Adrenal gland (tissue), 9 donors: ENCODE measurements at regions not wholly inside any gene's neighbourhood (a gene's known extent, or its start where the extent isn't known, plus 50 kb on each side); places are given as distances from the start of the nearest gene placed in this dataset.

Source experiments
- DNase-seq, 7 donors: peaks; one replicate each; pipeline ENCODE4 v3.0.0-alpha.2; 2019 to 2020
- H3K27ac ChIP-seq, 5 donors: fragments of 200-600 bp; sonication (generic) in 4 of 5; 1 replicate in 3 of 5; 2 replicates in 2 of 5; pipeline versions ENCODE4 v1.5.1 to v1.8.0; 2016 to 2020; ENCODE audit warnings: mild to moderate bottlenecking in 1 of 5
- H3K27me3 ChIP-seq: fragments of 200-600 bp; 2 replicates; pipeline ENCODE4 v1.8.0; 2021
- H3K36me3 ChIP-seq, 2 donors: fragments of 200-600 bp; replicated peaks in 1 of 2; 1 replicate in 1 of 2; 2 replicates in 1 of 2; pipeline versions ENCODE4 v1.5.1 to v1.8.0; 2018 to 2022
- H3K4me1 ChIP-seq, 2 donors: fragments of 200-600 bp; replicated peaks in 1 of 2; 1 replicate in 1 of 2; 2 replicates in 1 of 2; pipeline versions ENCODE4 v1.5.1 to v1.8.0; 2018 to 2021
- H3K4me3 ChIP-seq, 4 donors: fragments of 200-600 bp; sonication (generic) in 3 of 4; one replicate each; pipeline ENCODE4 v1.5.1; 2016 to 2018
- H3K9me3 ChIP-seq, 3 donors: fragments of 200-600 bp; sonication (generic) in 1 of 3; replicated peaks in 1 of 3; 1 replicate in 2 of 3; 2 replicates in 1 of 3; pipeline versions ENCODE4 v1.5.1 to v1.8.0; 2016 to 2021
- POLR2A ChIP-seq, 2 donors: fragments of 450-650 bp; IDR thresholded peaks; one replicate each; pipeline ENCODE4 v1.6.1; 2017; ENCODE audit warnings: antibody characterized with exemption in 2 of 2, mild to moderate bottlenecking in 2 of 2, moderate library complexity in 1 of 2
- WGBS, 4 donors: extraction: QIAGEN DNeasy Blood & Tissue Kit in 2 of 4; methylation state at CpG; one replicate each; pipeline versions ENCODE4 v1.1.5 to v1.1.7; 2013 to 2017; 5-methylcytosine and 5-hydroxymethylcytosine counted together
- intact Hi-C, 2 donors: fragments of 100-400 bp; cut with DNase I; formaldehyde crosslinking; loops; one replicate each; pipeline versions ENCODE4 v1.14.1 to v1.15.0; 2022 to 2023
- TF ChIP-seq, protein P1 (sequence below), 6 experiments: fragments of 450-650 bp in 4 of 6; fragments of 200-600 bp in 2 of 6; sonication (generic) in 1 of 6; IDR thresholded peaks; 1 replicate in 5 of 6; 2 replicates in 1 of 6; pipeline versions ENCODE4 v1.5.1 to v1.8.0; 2016 to 2021; ENCODE audit warnings: antibody characterized with exemption in 6 of 6, mild to moderate bottlenecking in 2 of 6, moderate library complexity in 1 of 6
- donor health status: healthy with polysubstance abuse.
- donor health status: Bipolar disorder and iron deficiency.
- donor health status: DM: yes; HTN: yes; CAD: no.
- donor health status: DM: no; HTN: no; CAD: no.
- donor health status: DM: no; HTN: no; CAD: no.

DNA sequence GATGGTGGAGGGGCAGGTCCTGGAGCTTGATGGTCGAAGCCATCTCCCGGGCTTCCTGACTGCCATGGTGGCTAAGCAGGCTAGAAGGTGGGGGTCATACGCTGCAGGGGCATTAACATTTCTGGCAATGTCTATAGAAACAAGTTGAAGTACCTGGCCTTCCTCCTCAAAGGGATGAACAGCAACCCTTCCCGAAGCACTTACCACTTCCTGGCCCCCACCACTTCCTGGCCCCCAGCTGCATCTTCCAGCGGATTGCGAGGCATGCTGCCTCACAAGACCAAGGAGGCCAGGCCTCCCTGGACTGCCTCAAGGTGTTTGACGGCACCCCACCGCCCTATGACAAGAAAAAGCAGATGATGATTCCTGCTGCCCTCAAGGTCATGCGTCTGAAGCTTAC, 97.0 kb upstream of the MOCS2 start:
- Histone ChIP-seq H3K27me3 (no peaks in the 10 kb centered on the region), H3K27ac (no peak overlapping the region), H3K4me1 (peaks cover 0 to 9% of the 10 kb centered on the region in 2 donors), H3K36me3 (no peaks in the 10 kb centered on the region), H3K4me3 (no peak overlapping the region), H3K9me3 (no peaks in the 10 kb centered on the region)
- WGBS, 4 donors = 93 to 94% (median 93%) methylated on average over 7 to 9 of the region's 9 CpGs
- TF ChIP-seq POLR2A (IDR thresholded peaks at IDR 0.05) = no peak
- TF ChIP-seq, protein P1, sequence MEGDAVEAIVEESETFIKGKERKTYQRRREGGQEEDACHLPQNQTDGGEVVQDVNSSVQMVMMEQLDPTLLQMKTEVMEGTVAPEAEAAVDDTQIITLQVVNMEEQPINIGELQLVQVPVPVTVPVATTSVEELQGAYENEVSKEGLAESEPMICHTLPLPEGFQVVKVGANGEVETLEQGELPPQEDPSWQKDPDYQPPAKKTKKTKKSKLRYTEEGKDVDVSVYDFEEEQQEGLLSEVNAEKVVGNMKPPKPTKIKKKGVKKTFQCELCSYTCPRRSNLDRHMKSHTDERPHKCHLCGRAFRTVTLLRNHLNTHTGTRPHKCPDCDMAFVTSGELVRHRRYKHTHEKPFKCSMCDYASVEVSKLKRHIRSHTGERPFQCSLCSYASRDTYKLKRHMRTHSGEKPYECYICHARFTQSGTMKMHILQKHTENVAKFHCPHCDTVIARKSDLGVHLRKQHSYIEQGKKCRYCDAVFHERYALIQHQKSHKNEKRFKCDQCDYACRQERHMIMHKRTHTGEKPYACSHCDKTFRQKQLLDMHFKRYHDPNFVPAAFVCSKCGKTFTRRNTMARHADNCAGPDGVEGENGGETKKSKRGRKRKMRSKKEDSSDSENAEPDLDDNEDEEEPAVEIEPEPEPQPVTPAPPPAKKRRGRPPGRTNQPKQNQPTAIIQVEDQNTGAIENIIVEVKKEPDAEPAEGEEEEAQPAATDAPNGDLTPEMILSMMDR (IDR thresholded peaks at IDR 0.05) = no peak
- DNase-seq = no peak
- intact Hi-C loops = no loop called here

DNA sequence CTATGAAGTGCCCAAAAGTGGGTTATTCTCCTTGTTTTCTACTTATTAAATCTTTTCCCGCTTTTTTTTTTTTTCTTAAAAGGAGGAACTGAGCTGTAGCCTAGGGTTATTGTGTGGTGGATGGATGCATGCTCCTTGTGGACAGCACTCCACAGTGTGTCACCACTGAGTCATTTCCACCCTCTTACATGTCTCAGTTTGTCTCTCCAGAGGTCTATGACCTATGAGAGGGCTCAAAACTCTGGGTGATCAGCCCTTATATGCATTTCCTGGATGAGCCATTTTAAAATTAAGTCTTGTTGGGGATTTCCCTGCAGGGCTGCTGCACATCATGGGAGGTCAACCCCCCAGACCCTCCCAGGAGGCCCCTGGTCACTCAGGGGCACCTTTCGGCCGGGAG, 102.2 kb upstream of the MOCS2 start:
- no peaks in the 10 kb centered on the region for H3K36me3 ChIP-seq
- TF ChIP-seq, protein P1 (IDR thresholded peaks at IDR 0.05) = no peak
- TF ChIP-seq POLR2A (IDR thresholded peaks at IDR 0.05) = no peak
- H3K9me3 ChIP-seq = no peaks in the 10 kb centered on the region
- no peak overlapping the region for H3K4me3 ChIP-seq
- intact Hi-C loops = no loop called here
- H3K4me1 ChIP-seq = peaks cover 0 to 4% of the 10 kb centered on the region in 2 donors
- no peak overlapping the region for H3K27ac ChIP-seq
- DNase-seq = no peak
- WGBS, 4 donors = 93 to 100% (median 94%) methylated on average over 3 of the region's 3 CpGs
- no peaks in the 10 kb centered on the region for H3K27me3 ChIP-seq

DNA sequence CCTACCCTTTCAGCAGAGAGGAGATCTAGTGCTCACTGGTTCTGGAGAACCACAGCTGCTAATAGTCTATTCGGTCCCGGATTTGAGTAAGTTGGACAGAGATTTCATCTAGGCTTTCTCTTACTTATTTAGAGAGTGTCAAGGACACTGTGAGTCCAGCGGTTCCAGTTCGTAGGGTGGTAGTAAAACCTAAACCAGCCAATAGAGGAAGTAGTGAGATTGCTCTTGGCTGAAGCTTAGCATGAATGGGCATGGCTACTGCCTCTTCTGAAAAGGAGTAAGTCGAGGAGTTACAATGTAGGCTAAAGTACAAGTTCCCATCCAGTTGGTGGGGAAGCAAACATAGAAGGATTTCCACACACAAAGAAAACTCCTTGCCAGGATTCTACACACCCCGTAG, 109.6 kb upstream of the MOCS2 start:
- Histone ChIP-seq H3K36me3 (no peaks in the 10 kb centered on the region), H3K4me1 (no peaks in the 10 kb centered on the region), H3K4me3 (no peak overlapping the region), H3K27me3 (no peaks in the 10 kb centered on the region), H3K27ac (no peak overlapping the region), H3K9me3 (no peaks in the 10 kb centered on the region)
- no peak for DNase-seq
- WGBS, 4 donors = 71 to 92% (median 75%) methylated on average over 6 of the region's 6 CpGs
- intact Hi-C loops = no loop called here
- TF ChIP-seq, protein P1 (IDR thresholded peaks at IDR 0.05) = no peak
- no peak for TF ChIP-seq POLR2A (IDR thresholded peaks at IDR 0.05)

DNA sequence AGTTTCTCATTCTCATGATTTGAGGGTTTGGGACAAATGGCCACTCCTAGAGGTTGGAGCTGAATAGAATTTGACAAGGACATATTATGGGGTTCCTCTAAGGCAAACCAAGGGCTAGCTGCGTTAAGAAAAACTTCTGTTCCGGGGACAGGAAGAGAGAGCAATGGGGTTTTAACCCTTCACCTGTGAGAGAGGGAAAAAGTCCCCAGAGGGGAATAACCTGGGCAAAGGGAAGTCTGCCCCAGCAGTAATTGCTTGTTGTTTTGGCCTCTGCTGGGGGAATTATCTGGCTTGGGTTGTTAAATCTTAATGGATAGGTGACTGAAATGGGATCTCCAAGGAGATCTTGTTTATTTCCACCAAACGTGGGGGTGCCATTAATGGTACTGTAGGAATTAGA, 110.1 kb upstream of the MOCS2 start:
- TF ChIP-seq, protein P1 (IDR thresholded peaks at IDR 0.05) = no peak
- no peaks in the 10 kb centered on the region for H3K36me3 ChIP-seq
- intact Hi-C loops = no loop called here
- no peak overlapping the region for H3K4me3 ChIP-seq
- no peaks in the 10 kb centered on the region for H3K9me3 ChIP-seq
- WGBS, 4 donors = 68 to 83% (median 70%) methylated on average over 3 of the region's 3 CpGs
- H3K27ac ChIP-seq = no peak overlapping the region
- DNase-seq = no peak
- H3K27me3 ChIP-seq = no peaks in the 10 kb centered on the region
- H3K4me1 ChIP-seq = no peaks in the 10 kb centered on the region
